HG02973 (cell line): ENCODE measurements at regions not wholly inside any gene's neighbourhood (a gene's known extent, or its start where the extent isn't known, plus 50 kb on each side); places are given as distances from the start of the nearest gene placed in this dataset.

Experiments used
- ATAC-seq: cut with Tn5 transposase; IDR thresholded peaks from one replicate; pipeline ENCODE4 v1.9.1; 2021; ENCODE audit warnings: moderate library complexity; ENCODE audit not compliant: unreplicated experiment

DNA sequence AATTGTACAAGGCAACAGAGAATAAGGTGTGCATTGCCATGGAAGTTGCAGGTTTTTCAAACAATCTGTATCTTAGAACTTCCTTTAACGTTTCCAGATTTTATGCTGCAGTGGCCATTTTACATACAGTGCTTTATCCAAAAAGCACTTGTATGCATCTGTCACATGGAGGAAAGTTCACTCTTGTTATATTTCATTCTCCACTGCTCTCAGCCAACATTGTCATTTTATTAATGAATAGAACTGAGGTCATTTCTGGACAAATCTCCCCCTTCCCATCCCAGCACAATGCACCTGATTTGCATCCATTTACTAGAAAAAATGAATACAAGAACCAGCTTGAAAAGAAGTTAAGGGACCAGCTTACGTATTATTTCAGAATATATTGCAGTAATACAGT lies 342.0 kb downstream of the USP25 start:
- no peak for ATAC-seq

DNA sequence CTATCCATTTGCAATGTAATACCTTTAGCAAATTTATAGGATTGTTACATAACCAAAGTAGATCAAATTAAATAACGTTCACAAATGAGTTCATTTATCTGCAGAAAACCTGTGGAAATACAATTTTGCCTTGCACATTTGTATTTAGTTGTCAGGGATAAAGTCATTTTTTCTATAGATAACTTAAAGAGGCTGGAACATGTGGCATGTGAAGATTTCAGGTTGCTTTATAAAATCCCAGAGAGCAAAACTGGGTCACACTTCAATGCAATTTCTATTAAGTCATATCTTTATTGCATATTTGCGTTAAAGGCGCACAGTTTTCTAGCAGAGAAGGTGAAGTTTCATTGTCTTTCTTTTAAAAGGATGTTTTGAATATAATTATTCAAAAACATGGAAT lies 342.4 kb downstream of the USP25 start:
- no peak for ATAC-seq

DNA sequence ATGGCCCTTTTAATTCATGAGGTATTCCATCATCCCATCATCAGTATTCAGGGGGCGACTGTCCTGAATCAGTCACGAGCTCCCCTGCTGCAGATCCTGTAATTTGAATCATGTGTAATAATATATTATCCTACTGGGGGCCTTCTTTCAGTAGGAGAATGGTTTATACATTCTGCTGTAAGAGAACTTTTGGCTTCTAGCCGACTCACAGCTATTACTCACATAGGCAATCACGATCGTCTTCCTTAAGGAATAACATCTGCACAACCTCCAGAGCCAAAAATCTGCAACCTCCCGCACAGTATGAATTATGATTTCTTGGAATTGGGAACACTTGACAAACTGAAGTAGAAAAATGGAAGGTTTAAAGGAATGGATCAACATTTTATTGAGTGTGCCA lies 343.0 kb downstream of the USP25 start:
- ATAC-seq, result no peak

DNA sequence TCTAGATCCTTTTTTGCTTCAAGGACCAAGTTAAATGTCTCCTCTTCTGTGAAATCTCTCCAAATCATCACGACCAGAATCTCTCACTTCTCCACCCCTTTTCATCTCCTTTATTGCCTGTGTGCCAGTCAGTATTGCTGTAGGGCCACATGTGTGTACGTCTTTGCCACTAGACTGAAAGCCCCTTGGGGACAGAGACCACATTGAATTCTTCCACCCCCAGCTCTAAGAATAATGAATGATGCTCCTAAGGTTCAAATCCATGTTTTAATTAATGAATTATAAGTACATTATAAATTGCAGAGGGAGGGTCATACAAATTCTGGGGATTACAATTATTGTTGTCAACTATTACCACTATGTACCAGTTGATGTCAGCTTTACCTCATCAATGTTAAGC lies 343.8 kb downstream of the USP25 start:
- no peak for ATAC-seq

DNA sequence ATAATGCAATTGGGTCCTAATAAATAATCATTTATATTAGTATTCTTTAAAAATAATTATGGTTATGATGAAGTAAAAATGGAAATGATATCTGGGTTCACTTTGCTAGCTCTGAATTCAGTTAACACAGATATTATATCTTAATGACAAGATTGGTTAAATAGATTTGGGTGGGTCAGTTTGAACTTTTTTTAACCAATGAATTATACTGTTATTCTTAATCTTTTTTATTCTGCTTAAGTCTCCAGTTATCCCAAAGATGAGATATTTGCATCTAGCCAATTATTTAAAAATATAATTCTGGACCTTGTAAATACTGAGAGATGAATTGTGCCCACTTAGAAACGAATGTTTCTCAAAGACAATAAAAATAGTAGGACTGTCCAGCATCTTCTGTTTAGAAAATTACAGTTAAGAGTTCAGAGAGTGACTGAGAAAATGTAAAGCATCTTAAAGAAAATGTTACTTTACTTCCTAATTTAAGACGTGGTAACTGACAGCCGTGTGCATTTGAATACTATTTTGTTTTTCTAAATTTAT lies 345.2 kb downstream of the USP25 start:
- no peak for ATAC-seq

DNA sequence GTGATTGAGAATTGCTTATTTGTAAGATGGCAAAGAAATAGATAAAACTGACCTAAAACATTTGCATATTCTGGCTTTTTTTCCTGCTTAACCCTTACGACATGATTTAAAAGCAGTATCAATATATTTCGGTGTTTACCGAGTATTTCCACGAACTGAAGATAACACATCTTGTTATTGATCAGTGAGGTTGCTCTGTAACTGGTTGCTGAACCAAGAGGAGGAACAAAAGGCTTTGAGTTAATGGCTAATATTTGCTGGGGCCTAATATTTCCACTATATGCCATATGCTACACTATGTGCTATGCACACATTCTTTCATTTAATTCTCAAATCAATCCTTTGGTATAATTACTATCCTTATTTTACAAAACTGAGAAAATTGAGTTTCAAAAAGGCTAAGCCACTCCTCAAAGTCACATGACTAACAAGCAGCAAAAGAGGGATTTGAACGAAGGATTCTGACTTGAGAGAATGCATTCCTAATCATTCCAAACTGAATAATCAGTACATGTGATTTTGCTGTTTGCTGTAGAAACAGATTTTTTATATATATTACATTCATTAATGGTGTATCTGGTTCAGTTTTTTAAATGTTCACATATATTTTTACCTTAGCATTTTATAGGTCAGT lies 346.0 kb downstream of the USP25 start:
- ATAC-seq, result no peak

DNA sequence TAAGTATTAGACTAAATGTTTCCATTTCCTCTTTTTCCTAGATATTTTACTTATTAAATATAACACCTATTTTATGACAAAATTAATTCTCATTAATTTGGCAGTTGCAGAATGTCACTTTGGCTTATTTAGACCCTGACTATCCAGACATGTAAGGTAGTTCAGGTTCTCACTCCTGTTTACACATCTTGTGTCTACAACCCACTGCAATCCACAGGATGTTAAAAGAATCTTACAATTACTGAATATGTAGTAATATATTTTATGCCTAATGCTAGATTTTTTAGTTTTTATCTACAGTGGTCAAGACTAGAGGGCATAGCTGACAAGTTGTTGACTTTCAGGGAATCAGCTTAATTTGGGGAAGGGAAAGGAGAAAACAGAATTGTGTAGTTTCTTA lies 346.7 kb downstream of the USP25 start:
- no peak for ATAC-seq

DNA sequence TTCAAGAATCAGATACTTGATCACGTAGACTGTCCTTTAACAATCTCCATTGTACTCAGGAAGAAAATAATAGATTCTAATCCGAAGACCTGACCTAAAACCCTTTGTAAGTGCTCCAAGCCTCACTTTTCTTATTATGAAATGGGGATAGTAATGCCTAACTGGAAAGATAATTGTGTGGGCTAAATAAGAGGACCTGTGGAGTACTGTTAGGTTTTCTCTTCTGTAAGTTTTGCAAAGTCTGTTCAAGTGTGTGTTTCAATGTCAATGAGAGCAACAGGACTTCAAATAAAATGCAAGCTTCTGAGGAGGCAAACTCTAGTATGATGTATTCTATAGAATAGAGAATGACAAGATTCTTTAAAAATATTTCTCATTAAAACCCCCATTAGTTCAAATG lies 348.6 kb downstream of the USP25 start:
- ATAC-seq, result no peak

DNA sequence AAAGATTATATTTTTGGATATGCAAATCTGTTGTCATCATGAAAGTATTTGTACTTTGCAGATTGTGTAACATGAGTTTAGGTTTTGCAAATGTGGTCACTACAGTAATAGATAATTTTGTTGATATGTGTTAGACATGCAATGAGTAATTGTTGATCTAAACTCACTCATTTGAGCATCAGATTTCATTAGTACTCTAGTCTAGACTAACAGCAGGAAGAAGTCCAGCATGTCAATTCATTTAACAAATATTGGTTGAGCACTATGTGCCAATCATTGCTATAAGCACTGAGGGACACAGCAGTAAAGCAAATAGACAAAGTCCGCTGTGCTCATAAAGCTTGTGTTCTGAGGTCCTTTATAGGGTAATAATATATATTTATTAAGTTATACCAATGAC lies 350.0 kb downstream of the USP25 start:
- no peak for ATAC-seq

DNA sequence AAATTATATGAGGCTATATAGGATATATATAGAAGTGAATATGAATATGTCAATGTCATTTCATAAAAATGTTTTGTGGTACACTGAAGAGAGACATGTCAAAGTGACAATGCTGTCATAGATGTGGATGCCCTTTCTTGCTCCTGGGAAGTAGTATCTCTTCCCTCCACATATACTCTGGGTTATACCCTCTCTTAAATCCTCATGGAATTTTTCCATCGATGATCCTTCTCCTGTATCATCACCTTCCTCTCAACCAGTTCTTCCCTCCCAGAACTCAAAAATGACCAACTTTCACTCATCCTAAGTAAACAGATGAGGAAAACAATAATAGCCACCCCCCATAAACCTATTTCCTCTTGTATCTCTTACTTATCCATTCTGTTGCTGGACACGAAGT lies 351.5 kb downstream of the USP25 start:
- no peak for ATAC-seq

DNA sequence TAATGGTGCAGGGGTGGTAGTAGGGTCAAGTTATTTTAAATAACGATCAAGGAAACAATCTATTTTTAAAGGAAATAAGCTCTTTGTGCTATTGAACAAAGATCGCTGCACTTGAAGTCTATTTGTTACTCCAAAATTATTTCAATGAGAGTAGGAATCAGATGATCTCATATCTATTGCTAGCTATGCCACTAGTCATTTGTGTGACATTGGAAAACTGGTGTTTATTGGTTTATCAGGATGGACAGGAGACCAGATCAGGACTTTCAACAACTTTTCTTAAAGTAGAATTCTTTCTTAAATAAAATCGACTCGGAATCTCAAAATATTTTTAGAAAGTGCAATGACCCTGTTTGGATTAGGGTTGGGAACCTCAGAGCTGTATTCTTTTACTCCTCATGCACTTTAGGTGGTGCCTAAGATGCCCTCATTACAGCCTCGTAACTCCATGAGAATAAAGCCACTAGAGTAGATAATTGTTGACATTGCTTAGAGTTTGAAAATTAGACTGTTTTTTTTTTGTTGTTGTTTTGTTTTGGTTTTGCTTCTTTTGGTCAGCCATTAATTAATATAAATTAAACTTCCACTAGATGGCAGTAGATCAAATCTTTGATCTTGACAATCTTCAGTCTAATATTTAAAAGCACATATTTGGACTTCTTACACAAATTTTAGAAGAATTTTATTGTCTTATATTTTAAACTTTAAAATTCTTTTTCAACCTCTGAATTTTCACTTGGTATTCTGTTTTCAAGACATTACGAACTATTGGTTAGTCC lies 352.4 kb downstream of the USP25 start:
- no peak for ATAC-seq

DNA sequence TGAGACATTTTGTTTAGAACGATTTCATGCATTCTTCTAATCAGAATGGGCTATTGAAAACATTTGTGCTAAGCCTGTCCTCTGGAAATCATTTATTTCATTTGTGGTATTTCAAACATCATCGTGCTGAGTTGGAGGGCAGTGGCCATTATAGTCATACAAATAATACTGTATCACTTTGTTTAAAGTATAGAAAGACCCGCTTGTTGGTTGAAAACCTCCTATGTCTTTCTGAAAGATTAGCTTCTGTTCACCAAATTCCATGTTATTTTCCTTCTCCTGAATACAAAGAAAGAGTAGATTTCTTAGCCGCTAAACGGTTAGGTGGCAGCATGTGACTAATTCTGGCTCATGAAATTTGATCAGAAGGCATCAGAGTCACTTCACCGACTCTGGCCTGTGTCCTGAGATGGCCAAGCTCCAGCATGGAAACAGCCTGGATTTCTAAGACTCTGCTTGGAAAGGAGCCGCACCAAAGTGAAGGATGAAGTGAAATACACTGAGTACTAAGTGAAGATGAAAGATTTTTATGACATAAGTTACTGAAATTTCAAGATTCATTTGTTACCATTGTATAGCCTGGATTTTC lies 355.1 kb downstream of the USP25 start:
- no peak for ATAC-seq

DNA sequence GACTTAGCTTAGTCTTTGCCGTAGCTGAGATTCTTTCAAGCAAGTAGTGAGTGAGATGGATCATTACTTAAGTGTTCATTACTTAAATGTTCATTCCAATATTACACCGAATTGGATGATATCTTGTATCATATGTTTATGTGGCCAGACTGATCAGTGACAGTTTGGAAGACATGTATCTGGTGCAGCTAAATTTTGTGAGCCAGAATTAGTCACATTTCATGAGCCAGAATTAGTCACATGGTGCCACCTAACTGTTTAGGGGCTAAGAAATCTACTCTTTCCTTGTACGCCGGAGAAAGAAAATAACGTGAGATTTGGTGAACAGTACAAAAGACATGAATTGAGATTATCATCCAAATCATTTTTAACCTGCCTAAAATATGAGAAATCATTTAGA lies 355.6 kb downstream of the USP25 start:
- no peak for ATAC-seq

DNA sequence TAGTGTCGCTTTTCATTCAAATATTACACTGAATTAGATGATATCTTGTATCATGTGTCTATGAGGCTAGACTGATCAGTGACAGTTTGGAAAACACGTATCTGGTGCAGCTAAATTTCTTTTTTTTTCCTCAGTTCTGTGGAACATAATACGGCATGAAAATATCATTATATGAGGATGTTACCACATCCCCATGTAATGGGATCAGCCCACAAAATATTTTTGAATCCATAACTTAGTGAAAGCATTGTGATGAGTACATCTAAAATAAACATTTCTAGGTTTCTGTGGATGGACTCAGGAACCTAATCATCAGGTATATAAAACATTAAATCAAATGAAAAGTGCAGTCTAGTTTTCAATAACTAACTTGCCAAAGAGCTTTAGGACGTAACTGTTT lies 356.3 kb downstream of the USP25 start:
- no peak for ATAC-seq

DNA sequence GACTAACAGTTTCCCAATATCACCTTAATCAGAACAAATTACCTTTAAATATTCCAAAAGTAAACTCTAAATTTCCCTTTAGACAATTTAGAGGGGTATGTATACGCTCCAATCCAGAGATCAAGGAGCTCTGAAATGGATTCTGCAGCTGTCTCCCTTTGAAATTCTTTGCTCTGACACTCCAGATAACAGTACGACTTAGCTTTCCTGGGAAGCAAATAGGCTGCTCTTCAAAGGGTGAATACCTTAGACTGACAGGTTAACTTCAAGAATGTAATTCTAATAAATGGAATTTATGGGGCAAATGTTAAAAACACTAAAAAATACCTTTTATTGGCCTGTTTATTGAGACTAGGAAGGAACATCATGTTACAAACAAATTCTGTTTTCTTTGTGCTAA lies 357.2 kb downstream of the USP25 start:
- ATAC-seq, result no peak

DNA sequence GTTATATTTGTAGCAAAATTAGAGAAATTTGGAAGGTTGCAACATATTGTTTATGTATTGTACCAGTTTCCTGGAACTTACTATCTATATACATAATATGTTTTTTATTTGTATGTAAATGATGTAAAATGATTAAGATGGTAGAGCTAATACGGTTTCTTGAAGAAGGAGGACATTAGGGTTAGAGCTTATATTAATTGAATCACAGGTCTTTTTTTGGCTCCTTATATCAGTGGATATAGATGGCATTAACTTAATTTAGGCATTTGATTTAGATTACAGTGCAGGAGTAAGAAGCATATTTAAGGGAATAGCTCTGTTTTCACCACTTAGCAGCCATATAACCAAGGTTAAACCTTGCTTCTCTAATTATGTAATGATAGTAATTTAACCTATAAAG lies 357.7 kb downstream of the USP25 start:
- no peak for ATAC-seq

DNA sequence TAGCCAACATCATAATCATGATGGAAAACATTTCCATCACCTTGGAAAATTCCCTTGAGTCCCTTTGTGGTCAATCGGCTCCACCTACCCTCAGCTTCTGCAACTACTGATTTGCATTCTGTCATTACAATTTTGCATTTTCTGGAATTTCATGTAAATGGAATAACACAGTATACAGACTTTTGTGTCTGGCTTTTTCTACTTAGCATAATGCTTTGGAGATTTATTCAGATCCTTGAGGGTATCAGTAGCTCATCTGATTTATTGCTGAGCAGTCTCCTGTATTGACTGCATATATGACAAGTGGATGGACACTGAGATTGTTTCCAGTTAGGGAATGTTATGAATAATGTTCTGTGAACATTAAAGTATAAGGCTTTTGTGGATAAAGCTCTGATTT lies 358.3 kb downstream of the USP25 start:
- no peak for ATAC-seq

DNA sequence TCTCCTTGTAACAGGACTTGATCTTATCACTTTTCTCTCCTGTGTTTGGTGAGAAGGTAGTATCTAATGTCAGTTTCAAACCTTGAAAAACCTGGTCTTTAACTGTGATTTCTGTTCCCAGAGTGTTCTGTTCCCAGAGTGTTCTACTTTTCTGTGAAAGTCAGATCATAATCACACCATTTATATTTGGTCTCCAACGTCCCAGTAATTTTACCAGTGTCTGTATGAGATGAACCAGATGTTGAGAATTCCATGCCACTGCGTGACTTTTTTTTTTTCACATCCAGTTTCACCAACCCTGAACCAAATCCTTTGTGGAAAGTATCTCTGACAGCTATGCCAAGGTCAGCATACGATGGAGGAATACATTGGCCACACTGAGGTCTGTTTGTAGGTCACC lies 365.2 kb downstream of the USP25 start:
- ATAC-seq, result no peak

DNA sequence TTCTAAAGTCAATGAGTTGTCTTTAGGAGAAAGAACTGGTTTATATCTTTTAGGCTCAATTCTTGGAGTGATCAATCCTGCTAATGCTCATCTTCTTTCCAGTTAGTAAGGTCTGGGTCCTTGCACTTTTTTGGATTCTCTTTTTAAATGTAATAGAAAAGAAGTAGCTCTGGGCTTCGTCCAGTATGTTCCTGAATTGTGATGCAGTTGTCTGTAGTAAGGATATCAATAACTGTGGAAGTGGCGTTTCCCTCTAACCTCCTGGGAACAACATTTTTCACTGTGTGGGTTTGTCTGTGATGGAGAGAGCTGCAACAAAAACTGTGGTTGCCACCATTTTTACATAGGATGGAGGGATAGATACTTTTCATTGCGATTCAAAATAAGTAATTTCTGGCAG lies 367.2 kb downstream of the USP25 start:
- ATAC-seq, result no peak

DNA sequence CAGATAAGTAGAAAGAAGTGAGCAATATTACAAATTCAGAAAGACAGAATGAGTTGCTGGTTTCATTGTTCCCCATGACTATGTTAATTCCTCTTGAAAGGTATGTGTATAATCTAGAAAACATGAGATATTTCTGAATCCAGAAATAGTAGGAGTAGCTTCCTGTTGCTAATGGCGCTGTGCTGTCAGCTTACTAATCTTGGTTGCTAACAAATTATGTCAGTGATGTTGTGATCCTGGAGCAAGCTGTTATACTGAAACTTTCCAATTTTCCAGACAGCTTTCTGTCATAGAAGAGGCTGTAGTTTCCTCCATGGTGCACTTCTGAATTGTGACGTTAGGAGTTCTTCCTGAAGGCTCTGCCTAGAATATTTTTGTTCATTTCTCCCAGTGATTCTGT lies 372.3 kb downstream of the USP25 start:
- no peak for ATAC-seq

DNA sequence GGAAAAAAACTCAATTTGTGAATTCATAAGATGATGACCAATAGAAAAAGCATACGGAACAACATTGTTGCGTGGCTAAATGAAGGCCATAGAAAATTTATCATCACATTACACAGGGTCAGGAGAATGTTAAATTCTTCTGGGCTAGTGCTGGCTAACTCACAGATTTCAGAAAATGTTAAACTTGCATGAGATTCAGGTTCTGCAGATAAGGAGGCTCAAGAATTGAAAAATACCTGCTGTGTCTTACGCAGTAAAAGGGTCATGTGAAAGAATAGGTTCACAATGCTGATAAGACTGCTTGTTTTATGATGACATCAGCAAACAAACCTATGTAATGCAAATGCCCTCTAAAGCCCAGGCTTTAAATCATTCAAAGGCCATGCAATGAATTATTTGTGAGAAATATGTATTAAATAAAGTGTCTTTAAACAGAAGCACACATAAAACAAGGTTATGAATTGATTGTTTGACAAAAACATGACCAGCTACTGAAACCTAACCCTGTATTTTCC lies 378.8 kb downstream of the USP25 start:
- no peak for ATAC-seq
